HEK293 (cell line): ENCODE measurements at regions not wholly inside any gene's neighbourhood (a gene's known extent, or its start where the extent isn't known, plus 50 kb on each side); places are given as distances from the start of the nearest gene placed in this dataset.

ENCODE experiments used
- CTCF ChIP-seq: fragments of 450-650 bp; formaldehyde crosslinking; IDR thresholded peaks from 2 replicates; pipeline ENCODE4 v1.5.1; 2016; ENCODE audit warnings: missing biosample characterization, missing genetic modification characterization
- PATZ1 ChIP-seq: fragments of 450-650 bp; formaldehyde crosslinking; IDR thresholded peaks from 2 replicates; pipeline ENCODE4 v1.5.1; 2016; ENCODE audit warnings: missing biosample characterization, missing genetic modification characterization
- ZNF112 ChIP-seq: fragments of 450-650 bp; formaldehyde crosslinking; IDR thresholded peaks from 2 replicates; pipeline ENCODE4 v1.5.0; 2017; ENCODE audit warnings: missing biosample characterization, missing genetic modification characterization
- ZNF140 ChIP-seq: fragments of 450-650 bp; formaldehyde crosslinking; IDR thresholded peaks from 2 replicates; pipeline ENCODE4 v1.5.1; 2016; ENCODE audit warnings: missing biosample characterization, missing genetic modification characterization
- ZNF239 ChIP-seq: fragments of 450-650 bp; formaldehyde crosslinking; IDR thresholded peaks from 2 replicates; pipeline ENCODE4 v1.5.1; 2016; ENCODE audit warnings: missing biosample characterization, missing genetic modification characterization
- ZNF48 ChIP-seq: fragments of 450-650 bp; formaldehyde crosslinking; IDR thresholded peaks from 2 replicates; pipeline ENCODE4 v1.5.1; 2016; ENCODE audit warnings: missing biosample characterization, missing genetic modification characterization
- ZNF571 ChIP-seq: fragments of 450-650 bp; formaldehyde crosslinking; IDR thresholded peaks from 2 replicates; pipeline ENCODE4 v1.5.0; 2017; ENCODE audit warnings: missing biosample characterization, missing genetic modification characterization
- ZNF660 ChIP-seq: fragments of 450-650 bp; IDR thresholded peaks from 2 replicates; pipeline ENCODE4 v1.5.1; 2018; ENCODE audit warnings: missing biosample characterization, mild to moderate bottlenecking, missing genetic modification characterization
- ZSCAN16 ChIP-seq: fragments of 450-650 bp; formaldehyde crosslinking; IDR thresholded peaks from 2 replicates; pipeline ENCODE4 v1.5.1; 2016; ENCODE audit warnings: missing biosample characterization, missing genetic modification characterization
- TF ChIP-seq, protein P1 (sequence below): fragments of 450-650 bp; formaldehyde crosslinking; IDR thresholded peaks from 2 replicates; pipeline ENCODE4 v1.5.1; 2017; ENCODE audit warnings: missing biosample characterization, mild to moderate bottlenecking, missing genetic modification characterization, moderate library complexity
- TF ChIP-seq, protein P2 (sequence below): fragments of 450-650 bp; formaldehyde crosslinking; optimal IDR thresholded peaks from 2 replicates; pipeline ENCODE3; 2016; ENCODE audit warnings: missing biosample characterization, mild to moderate bottlenecking, missing genetic modification characterization

DNA sequence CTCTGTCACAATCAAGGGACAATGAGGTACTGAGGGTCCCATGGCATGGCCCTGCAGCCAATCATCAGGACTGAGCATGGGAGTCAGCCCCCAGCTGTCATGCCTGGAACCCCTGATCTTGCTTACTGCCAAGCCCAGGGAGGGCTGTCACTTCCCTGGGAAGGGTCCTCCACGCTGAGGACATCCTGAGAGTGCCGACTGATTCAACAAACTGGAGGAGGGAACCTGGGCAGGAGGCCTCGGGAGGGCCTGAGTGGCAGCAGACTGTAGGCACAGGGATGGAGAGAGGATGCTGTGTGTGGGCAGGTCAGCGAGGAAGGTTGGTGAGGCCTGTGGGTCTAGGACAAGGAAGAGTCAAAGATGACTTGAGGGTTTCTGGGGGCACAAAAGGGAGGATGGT lies 154.3 kb downstream of the ZNF248 start:
- no peak for TF ChIP-seq ZNF112 (tag by site-specific recombination)
- no peak for TF ChIP-seq ZNF239 (tag by site-specific recombination)
- TF ChIP-seq CTCF, result no peak
- TF ChIP-seq, protein P1, sequence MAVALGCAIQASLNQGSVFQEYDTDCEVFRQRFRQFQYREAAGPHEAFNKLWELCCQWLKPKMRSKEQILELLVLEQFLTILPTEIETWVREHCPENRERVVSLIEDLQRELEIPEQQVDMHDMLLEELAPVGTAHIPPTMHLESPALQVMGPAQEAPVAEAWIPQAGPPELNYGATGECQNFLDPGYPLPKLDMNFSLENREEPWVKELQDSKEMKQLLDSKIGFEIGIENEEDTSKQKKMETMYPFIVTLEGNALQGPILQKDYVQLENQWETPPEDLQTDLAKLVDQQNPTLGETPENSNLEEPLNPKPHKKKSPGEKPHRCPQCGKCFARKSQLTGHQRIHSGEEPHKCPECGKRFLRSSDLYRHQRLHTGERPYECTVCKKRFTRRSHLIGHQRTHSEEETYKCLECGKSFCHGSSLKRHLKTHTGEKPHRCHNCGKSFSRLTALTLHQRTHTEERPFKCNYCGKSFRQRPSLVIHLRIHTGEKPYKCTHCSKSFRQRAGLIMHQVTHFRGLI (tag by site-specific recombination), result no peak
- TF ChIP-seq, protein P2, sequence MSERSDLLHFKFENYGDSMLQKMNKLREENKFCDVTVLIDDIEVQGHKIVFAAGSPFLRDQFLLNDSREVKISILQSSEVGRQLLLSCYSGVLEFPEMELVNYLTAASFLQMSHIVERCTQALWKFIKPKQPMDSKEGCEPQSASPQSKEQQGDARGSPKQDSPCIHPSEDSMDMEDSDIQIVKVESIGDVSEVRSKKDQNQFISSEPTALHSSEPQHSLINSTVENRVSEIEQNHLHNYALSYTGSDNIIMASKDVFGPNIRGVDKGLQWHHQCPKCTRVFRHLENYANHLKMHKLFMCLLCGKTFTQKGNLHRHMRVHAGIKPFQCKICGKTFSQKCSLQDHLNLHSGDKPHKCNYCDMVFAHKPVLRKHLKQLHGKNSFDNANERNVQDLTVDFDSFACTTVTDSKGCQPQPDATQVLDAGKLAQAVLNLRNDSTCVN (tag by site-specific recombination), result no peak
- TF ChIP-seq ZNF660, result no peak
- TF ChIP-seq ZNF571 (tag by site-specific recombination), result no peak
- no peak for TF ChIP-seq ZNF48
- no peak for TF ChIP-seq ZNF140 (tag by site-specific recombination)
- TF ChIP-seq PATZ1 (tag by site-specific recombination), result no peak
- TF ChIP-seq ZSCAN16 (tag by site-specific recombination), result no peak
